ENCODE measurements at regions not wholly inside any gene's neighbourhood (a gene's known extent, or its start where the extent isn't known, plus 50 kb on each side); places are given as distances from the start of the nearest gene placed in this dataset.

DNA sequence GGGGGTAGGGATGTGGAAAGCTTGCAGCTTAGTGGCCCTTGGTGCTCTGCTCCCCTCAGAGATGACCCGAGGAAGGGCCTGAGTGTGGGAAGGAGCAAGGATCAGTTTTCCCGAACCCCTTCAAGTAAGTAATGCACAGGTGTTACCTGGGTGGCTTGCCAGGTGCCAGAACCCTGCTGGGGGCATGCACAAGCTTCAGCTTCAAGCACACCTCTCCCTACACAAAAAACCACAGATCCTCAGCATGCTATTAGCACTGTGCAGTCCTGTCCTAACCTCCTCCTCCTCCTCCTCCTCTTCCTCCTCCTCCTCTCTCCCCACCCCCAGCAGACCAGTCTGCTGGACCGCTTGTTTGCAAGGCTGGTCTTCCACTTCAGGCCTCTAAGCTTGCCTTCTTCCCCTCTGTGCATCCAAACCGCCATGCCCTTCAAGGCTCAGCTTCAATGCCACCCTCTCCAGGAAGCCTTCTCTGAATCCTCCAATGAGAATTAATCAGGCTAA, 114.8 kb downstream of the ACAA2 start:
- H3K36me3 ChIP-seq = no peaks in the 10 kb centered on the region
- no peak for ATAC-seq
- intact Hi-C loops (cut with DNase I; ENCODE audit: low total_unique reads) = no loop called here

GRCh38 chr18:49697757-49698524, 115.4 kb downstream of the ACAA2 start:
- in situ Hi-C loops (cut with MboI; ENCODE audit: low sequenced_read_pairs in 4 of 4) (no loop called here), intact Hi-C loops (cut with DNase I; ENCODE audit: low total_unique reads) (no loop called here)
- H3K4me3 ChIP-seq = no peak overlapping the region
- peaks cover 0 to 6% of the 10 kb centered on the region in 2 donors for H3K4me1 ChIP-seq
- ATAC-seq (peak in 1 of 2 donors; percentile 36), DNase-seq (no peak)
- TF ChIP-seq CTCF (IDR thresholded peaks at IDR 0.05 in 4 of 5, conservative IDR thresholded peaks at IDR 0.05 in 1 of 5) (no peak), POLR2A (IDR thresholded peaks at IDR 0.05) (no peak)
- no peak overlapping the region for H3K27ac ChIP-seq
- no peaks in the 10 kb centered on the region for H3K36me3 ChIP-seq
- no peaks in the 10 kb centered on the region for H3K27me3 ChIP-seq
- H3K9me3 ChIP-seq = no peaks in the 10 kb centered on the region

More for the DNA sequence above, 114.8 kb downstream of the ACAA2 start:
- in situ Hi-C loops (cut with MboI; ENCODE audit: low sequenced_read_pairs in 4 of 4) = no loop called here
- peaks cover 0 to 6% of the 10 kb centered on the region in 2 donors for H3K4me1 ChIP-seq
- TF ChIP-seq POLR2A (IDR thresholded peaks at IDR 0.05) = no peak
- no peak for TF ChIP-seq CTCF (IDR thresholded peaks at IDR 0.05 in 4 of 5, conservative IDR thresholded peaks at IDR 0.05 in 1 of 5)
- DNase-seq = no peak
- no peak overlapping the region for H3K27ac ChIP-seq
- no peaks in the 10 kb centered on the region for H3K9me3 ChIP-seq
- H3K4me3 ChIP-seq = no peak overlapping the region
- no peaks in the 10 kb centered on the region for H3K27me3 ChIP-seq

- no peak overlapping the region for H3K27ac ChIP-seq
- TF ChIP-seq CTCF (IDR thresholded peaks at IDR 0.05 in 4 of 5, conservative IDR thresholded peaks at IDR 0.05 in 1 of 5) (no peak), POLR2A (IDR thresholded peaks at IDR 0.05) (no peak)
- H3K4me3 ChIP-seq = no peak overlapping the region
- no peak for ATAC-seq
- in situ Hi-C loops (cut with MboI; ENCODE audit: low sequenced_read_pairs in 4 of 4) (no loop called here), intact Hi-C loops (cut with DNase I; ENCODE audit: low total_unique reads) (no loop called here)
- no peaks in the 10 kb centered on the region for H3K9me3 ChIP-seq
- no peaks in the 10 kb centered on the region for H3K27me3 ChIP-seq
- H3K4me1 ChIP-seq = peaks cover 0 to 6% of the 10 kb centered on the region in 2 donors
- no peak for DNase-seq
- no peaks in the 10 kb centered on the region for H3K36me3 ChIP-seq
Observed at GRCh38 chr18:49697049-49697448, 116.3 kb downstream of the ACAA2 start.

DNA sequence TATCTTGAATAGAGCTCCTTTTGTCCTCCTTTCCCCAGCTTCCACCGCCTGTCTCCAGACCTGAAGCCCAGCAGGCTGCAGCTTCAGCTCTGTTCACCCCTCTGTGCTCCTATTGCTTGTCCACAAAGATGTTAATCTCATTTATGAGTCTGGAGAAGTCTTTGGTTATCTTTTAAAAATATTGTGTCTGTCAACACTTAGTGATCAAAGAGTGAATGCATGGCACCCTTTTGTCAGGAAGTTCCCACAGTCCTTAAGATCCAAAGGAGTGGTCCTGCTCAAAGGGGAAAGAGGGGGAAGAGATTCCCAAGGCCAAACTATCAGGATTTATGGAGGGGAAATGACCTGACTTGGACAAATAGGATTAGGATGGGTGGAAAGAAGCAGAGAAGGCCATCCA, 118.9 kb downstream of the ACAA2 start:
- intact Hi-C loops (cut with DNase I; ENCODE audit: low total_unique reads) = no loop called here

More for the DNA sequence above, 118.9 kb downstream of the ACAA2 start:
- Histone ChIP-seq H3K4me3 (no peak overlapping the region), H3K4me1 (peaks cover 0 to 6% of the 10 kb centered on the region in 2 donors), H3K27me3 (no peaks in the 10 kb centered on the region), H3K9me3 (no peaks in the 10 kb centered on the region), H3K27ac (no peak overlapping the region), H3K36me3 (no peaks in the 10 kb centered on the region)
- DNase-seq (no peak), ATAC-seq (no peak)
- in situ Hi-C loops (cut with MboI; ENCODE audit: low sequenced_read_pairs in 4 of 4) = no loop called here
- TF ChIP-seq CTCF (IDR thresholded peaks at IDR 0.05 in 4 of 5, conservative IDR thresholded peaks at IDR 0.05 in 1 of 5) (no peak), POLR2A (IDR thresholded peaks at IDR 0.05) (no peak)
